ENCODE measurements at regions not wholly inside any gene's neighbourhood (a gene's known extent, or its start where the extent isn't known, plus 50 kb on each side); places are given as distances from the start of the nearest gene placed in this dataset.

- TF ChIP-seq POLR2A (IDR thresholded peaks at IDR 0.05) (no peak), CTCF (IDR thresholded peaks at IDR 0.05) (no peak)
Measured at GRCh38 chr12:5246196-5246595, 185.7 kb upstream of the NTF3 start.
